H1 (cell line): ENCODE measurements at regions not wholly inside any gene's neighbourhood (a gene's known extent, or its start where the extent isn't known, plus 50 kb on each side); places are given as distances from the start of the nearest gene placed in this dataset.

Experiments
- CTCF ChIA-PET: fragments of 300-600 bp; sonication (Branson Sonifier 250); formaldehyde crosslinking; loops from one replicate; lab custom pipeline; 2021; ENCODE audit not compliant: partially characterized antibody; lab: Charles Lee
- POLR2A ChIA-PET: fragments of 300-600 bp; sonication (Branson Sonifier 250); formaldehyde crosslinking; loops from one replicate; lab custom pipeline; 2021; ENCODE audit warnings: inconsistent platforms; ENCODE audit not compliant: partially characterized antibody; lab: Charles Lee
- DNase-seq, 2 experiments: peaks; one replicate each; pipeline versions ENCODE4 v3.0.0 to v3.0.0-alpha.2; 2010 to 2022; ENCODE audit warnings: low spot score in 2 of 2, low read depth in 1 of 2, mixed read lengths in 1 of 2
- FAIRE-seq: peaks from 2 replicates; lab custom pipeline; 2011; peaks lifted over from hg19 to GRCh38; lab: Jason Lieb, UNC
- H2AFZ ChIP-seq: 2 replicates; pipeline ENCODE4 v1.8.1; 2012; ENCODE audit warnings: low read length, inconsistent platforms
- H2AK5ac ChIP-seq: 2 replicates; pipeline ENCODE4 v1.6.1; 2013; ENCODE audit warnings: low read depth, low read length
- H2BK120ac ChIP-seq: replicated peaks from 2 replicates; pipeline ENCODE3; 2013; ENCODE audit warnings: low read depth, low read length, inconsistent platforms
- H2BK12ac ChIP-seq: 2 replicates; pipeline ENCODE4 v1.6.1; 2013; ENCODE audit warnings: low read depth, low read length
- H2BK15ac ChIP-seq: 2 replicates; pipeline ENCODE4 v1.6.1; 2013; ENCODE audit warnings: low read length
- H2BK20ac ChIP-seq: 2 replicates; pipeline ENCODE4 v1.6.1; 2013; ENCODE audit warnings: low read length
- H2BK5ac ChIP-seq: 2 replicates; pipeline ENCODE4 v1.6.1; 2013; ENCODE audit warnings: low read depth, low read length
- H3K14ac ChIP-seq: 2 replicates; pipeline ENCODE4 v1.6.1; 2013; ENCODE audit warnings: inconsistent platforms; ENCODE audit not compliant: insufficient read length
- H3K18ac ChIP-seq: 2 replicates; pipeline ENCODE4 v1.6.1; 2013; ENCODE audit warnings: low read length; ENCODE audit errors: extremely low read depth
- H3K23ac ChIP-seq: 2 replicates; pipeline ENCODE4 v1.6.1; 2013; ENCODE audit warnings: inconsistent platforms; ENCODE audit not compliant: insufficient read length
- H3K23me2 ChIP-seq: 2 replicates; pipeline ENCODE4 v1.6.1; 2013; ENCODE audit warnings: low read depth, low read length
- H3K27ac ChIP-seq: 2 replicates; pipeline ENCODE4 v1.6.1; 2011; ENCODE audit warnings: low read depth, low read length, inconsistent platforms
- H3K27me3 ChIP-seq, 4 experiments: replicated peaks in 1 of 4; 1 replicate in 1 of 4; 2 replicates in 3 of 4; pipeline versions ENCODE4 v1.6.1 to v1.8.1; 2011 to 2013; ENCODE audit warnings: low read length in 3 of 4, mild to moderate bottlenecking in 3 of 4, inconsistent platforms in 2 of 4, mixed read lengths in 2 of 4, moderate library complexity in 1 of 4; ENCODE audit not compliant: control insufficient read depth in 3 of 4, insufficient read depth in 3 of 4; ENCODE audit errors: extremely low read depth in 1 of 4
- H3K36me3 ChIP-seq, 4 experiments: 2 replicates each; pipeline versions ENCODE4 v1.6.1 to v1.8.1; 2011 to 2013; ENCODE audit warnings: mild to moderate bottlenecking in 4 of 4, low read length in 3 of 4, moderate library complexity in 2 of 4, control low read depth in 1 of 4, inconsistent platforms in 1 of 4; ENCODE audit not compliant: insufficient read depth in 4 of 4, control insufficient read depth in 2 of 4
- H3K4ac ChIP-seq: replicated peaks from 2 replicates; pipeline ENCODE3; 2013; ENCODE audit warnings: low read length, low read depth, mixed read lengths, inconsistent platforms; ENCODE audit not compliant: insufficient read length
- H3K4me1 ChIP-seq, 4 experiments: replicated peaks in 1 of 4; 1 replicate in 1 of 4; 2 replicates in 3 of 4; pipeline versions ENCODE4 v1.6.1 to v1.8.1; 2011 to 2013; ENCODE audit warnings: low read length in 3 of 4, inconsistent platforms in 2 of 4, mixed read lengths in 1 of 4; ENCODE audit not compliant: insufficient read depth in 4 of 4, control insufficient read depth in 3 of 4
- H3K4me2 ChIP-seq, 2 experiments: 2 replicates each; pipeline versions ENCODE4 v1.6.1 to v1.8.1; 2011 to 2013; ENCODE audit warnings: low read depth in 2 of 2, low read length in 2 of 2, control low read depth in 1 of 2, inconsistent platforms in 1 of 2, mild to moderate bottlenecking in 1 of 2; ENCODE audit not compliant: insufficient read depth in 1 of 2
- H3K4me3 ChIP-seq, 4 experiments: fragments of 200-600, 300-600 bp in 1 of 4; sonication (generic), shearing (Covaris generic), sonication (Bioruptor Twin) in 1 of 4; 2 replicates each; pipeline versions ENCODE4 v1.5.1 to v1.8.1; 2011 to 2016; ENCODE audit warnings: low read length in 4 of 4, low read depth in 3 of 4, control low read depth in 2 of 4, inconsistent platforms in 2 of 4, mild to moderate bottlenecking in 2 of 4, mixed read lengths in 1 of 4, moderate library complexity in 1 of 4; ENCODE audit not compliant: insufficient read depth in 2 of 4; ENCODE audit errors: extremely low read depth in 1 of 4
- H3K56ac ChIP-seq: replicated peaks from 2 replicates; pipeline ENCODE3; 2013; ENCODE audit warnings: low read depth, mild to moderate bottlenecking, mixed read lengths, low read length, inconsistent platforms; ENCODE audit not compliant: insufficient read length
- H3K79me1 ChIP-seq: 2 replicates; pipeline ENCODE4 v1.6.1; 2013; ENCODE audit warnings: low read depth, low read length, control low read depth
- H3K79me2 ChIP-seq, 2 experiments: 2 replicates each; pipeline versions ENCODE4 v1.6.1 to v1.8.1; 2012 to 2013; ENCODE audit warnings: low read length in 2 of 2, mild to moderate bottlenecking in 2 of 2, inconsistent platforms in 1 of 2; ENCODE audit not compliant: insufficient read depth in 2 of 2, control insufficient read depth in 1 of 2
- H3K9ac ChIP-seq, 4 experiments: replicated peaks in 1 of 4; 1 replicate in 1 of 4; 2 replicates in 3 of 4; pipeline versions ENCODE4 v1.6.1 to v1.8.1; 2011 to 2013; ENCODE audit warnings: low read depth in 3 of 4, low read length in 3 of 4, control low read depth in 2 of 4, mild to moderate bottlenecking in 2 of 4, moderate library complexity in 2 of 4, inconsistent platforms in 1 of 4; ENCODE audit errors: extremely low read depth in 1 of 4
- H3K9me3 ChIP-seq, 2 experiments: 2 replicates each; pipeline versions ENCODE4 v1.6.1 to v1.8.1; 2012 to 2013; ENCODE audit warnings: mild to moderate bottlenecking in 2 of 2, moderate library complexity in 2 of 2, control low read depth in 1 of 2, inconsistent platforms in 1 of 2, low read depth in 1 of 2, low read length in 1 of 2, mixed read lengths in 1 of 2; ENCODE audit not compliant: insufficient read depth in 2 of 2
- H4K20me1 ChIP-seq, 2 experiments: replicated peaks in 1 of 2; 2 replicates each; pipeline versions ENCODE3 to v1.8.1; 2011 to 2013; ENCODE audit warnings: inconsistent platforms in 2 of 2, low read length in 2 of 2, mild to moderate bottlenecking in 1 of 2; ENCODE audit not compliant: insufficient read depth in 2 of 2, control insufficient read depth in 1 of 2
- H4K5ac ChIP-seq: 2 replicates; pipeline ENCODE4 v1.6.1; 2013; ENCODE audit warnings: low read length, low read depth, mixed read lengths, inconsistent platforms; ENCODE audit not compliant: insufficient read length
- H4K8ac ChIP-seq: 2 replicates; pipeline ENCODE4 v1.8.0; 2013; ENCODE audit warnings: mild to moderate bottlenecking, moderate library complexity, low read length, inconsistent platforms; ENCODE audit not compliant: insufficient read depth; ENCODE audit errors: extremely low read depth
- H4K91ac ChIP-seq: replicated peaks from 2 replicates; pipeline ENCODE3; 2013; ENCODE audit warnings: low read length, mixed read lengths, inconsistent platforms; ENCODE audit not compliant: insufficient read length
- ATF2 ChIP-seq: IDR thresholded peaks from 2 replicates; pipeline ENCODE4 v1.6.1; 2012; ENCODE audit warnings: low read length, inconsistent platforms
- BCL11A ChIP-seq, 2 experiments: IDR thresholded peaks; one replicate each; pipeline ENCODE4 v1.6.1; 2011; ENCODE audit warnings: low read depth in 2 of 2, low read length in 2 of 2, mild to moderate bottlenecking in 2 of 2
- FOSL1 ChIP-seq: IDR thresholded peaks from 2 replicates; pipeline ENCODE4 v1.6.1; 2011; ENCODE audit warnings: mild to moderate bottlenecking, low read depth, low read length, moderate library complexity; ENCODE audit not compliant: insufficient read depth
- GABPA ChIP-seq: IDR thresholded peaks from 2 replicates; pipeline ENCODE4 v1.6.1; 2011; ENCODE audit warnings: mild to moderate bottlenecking, low read length, moderate library complexity, borderline replicate concordance; ENCODE audit not compliant: insufficient read depth
- RBBP5 ChIP-seq: IDR thresholded peaks from 2 replicates; pipeline ENCODE4 v1.7.1; 2012; ENCODE audit warnings: low read depth, mild to moderate bottlenecking, inconsistent platforms, low read length, moderate library complexity, borderline replicate concordance
- RXRA ChIP-seq: IDR thresholded peaks from 2 replicates; pipeline ENCODE4 v1.6.1; 2011; ENCODE audit warnings: low read depth, mild to moderate bottlenecking, low read length, moderate library complexity; ENCODE audit not compliant: insufficient read depth
- YY1 ChIP-seq: IDR thresholded peaks from 2 replicates; pipeline ENCODE4 v1.6.1; 2011; ENCODE audit warnings: low read depth, mild to moderate bottlenecking, low read length
- WGBS, 2 experiments: shearing (Covaris generic) in 1 of 2; methylation state at CpG; one replicate each; pipeline versions ENCODE4 v1.1.6 to v1.1.7; 2013 to 2015; ENCODE audit warnings: low lambda C conversion rate in 2 of 2, mixed read lengths in 2 of 2, inconsistent platforms in 1 of 2, low coverage in 1 of 2, missing lambda C conversion rate in 1 of 2; ENCODE audit not compliant: insufficient replicate concordance in 2 of 2, insufficient coverage in 1 of 2, insufficient read length in 1 of 2; ENCODE audit errors: extremely low coverage in 1 of 2, missing lambda C conversion rate in 1 of 2; 5-methylcytosine and 5-hydroxymethylcytosine counted together

GRCh38 chr18:1252936-1253335, 348.3 kb downstream of the ADCYAP1 start:
- Histone ChIP-seq H2BK5ac (no peak overlapping the region), H4K91ac (no peak overlapping the region), H3K9ac (no peak overlapping the region), H3K4me1 (no peaks in the 10 kb centered on the region), H3K27me3 (no peaks in the 10 kb centered on the region), H2BK120ac (no peak overlapping the region), H3K27ac (no peak overlapping the region), H4K8ac (no peak overlapping the region), H3K79me1 (no peaks in the 10 kb centered on the region), H4K5ac (no peak overlapping the region), H3K23ac (no peak overlapping the region), H2AFZ (no peak overlapping the region), H2AK5ac (no peak overlapping the region), H3K36me3 (no peaks in the 10 kb centered on the region), H3K79me2 (no peaks in the 10 kb centered on the region), H3K4me2 (no peak overlapping the region), H2BK15ac (no peak overlapping the region), H3K9me3 (no peaks in the 10 kb centered on the region), H2BK12ac (no peak overlapping the region), H3K4me3 (no peak overlapping the region), H3K56ac (no peak overlapping the region), H4K20me1 (no peaks in the 10 kb centered on the region), H3K4ac (no peak overlapping the region), H2BK20ac (no peak overlapping the region), H3K18ac (no peak overlapping the region), H3K14ac (no peak overlapping the region), H3K23me2 (no peaks in the 10 kb centered on the region)
- TF ChIP-seq BCL11A (IDR thresholded peaks at IDR 0.05; ENCODE audit: low read depth in 2 of 2, low read length in 2 of 2) (no peak), GABPA (no peak), YY1 (no peak), RXRA (no peak), RBBP5 (no peak), FOSL1 (no peak), ATF2 (no peak)
- CTCF ChIA-PET, result interaction anchor here (0.5 to 0.9 kb wide), 2 partner anchors 348 to 379 kb away, joined by 3 read pairs; partner anchors contain the start of gene ADCYAP1
- DNase-seq, result no peak
- FAIRE-seq, result no peak
- WGBS, 2 experiments, result 83% methylated on average over 1 of the region's 1 CpG; no CpG with 5 or more reads in 1 of the 2 experiments
- POLR2A ChIA-PET, result interaction anchor here (0.7 kb wide), 1 partner anchor 680 kb away, joined by 4 read pairs; no protein-coding TSS in a partner anchor
